IPS-18a (cell line): ENCODE measurements at regions not wholly inside any gene's neighbourhood (a gene's known extent, or its start where the extent isn't known, plus 50 kb on each side); places are given as distances from the start of the nearest gene placed in this dataset.

Experiments
- H3K27ac ChIP-seq: one replicate; pipeline ENCODE4 v1.5.1; 2013; ENCODE audit warnings: low read length
- H3K27me3 ChIP-seq: one replicate; pipeline ENCODE4 v1.6.1; 2013; ENCODE audit warnings: mild to moderate bottlenecking, low read length; ENCODE audit not compliant: control insufficient read depth, insufficient read depth
- H3K36me3 ChIP-seq: one replicate; pipeline ENCODE4 v1.6.1; 2013; ENCODE audit warnings: low read depth, low read length; ENCODE audit not compliant: control insufficient read depth
- H3K4me1 ChIP-seq: one replicate; pipeline ENCODE4 v1.6.1; 2013; ENCODE audit warnings: low read depth, low read length; ENCODE audit not compliant: control insufficient read depth
- H3K4me3 ChIP-seq: one replicate; pipeline ENCODE4 v1.5.1; 2013; ENCODE audit warnings: low read length
- H3K9ac ChIP-seq: one replicate; pipeline ENCODE4 v1.6.1; 2013; ENCODE audit warnings: mild to moderate bottlenecking, low read length, moderate library complexity
- H3K9me3 ChIP-seq: one replicate; pipeline ENCODE4 v1.6.1; 2013; ENCODE audit warnings: low read depth, low read length; ENCODE audit not compliant: control insufficient read depth

- H3K4me3 ChIP-seq = no peak overlapping the region
- no peak overlapping the region for H3K27ac ChIP-seq
- no peaks in the 10 kb centered on the region for H3K27me3 ChIP-seq
- peaks cover 19% of the 10 kb centered on the region for H3K4me1 ChIP-seq
- no peaks in the 10 kb centered on the region for H3K9me3 ChIP-seq
- H3K36me3 ChIP-seq = no peaks in the 10 kb centered on the region
- H3K9ac ChIP-seq = no peak overlapping the region
Measured at GRCh38 chr11:69965821-69966582, 112.1 kb upstream of the ANO1 start.

- Histone ChIP-seq H3K4me3 (no peak overlapping the region), H3K4me1 (peaks cover 19% of the 10 kb centered on the region), H3K27me3 (no peaks in the 10 kb centered on the region), H3K9ac (no peak overlapping the region), H3K27ac (no peak overlapping the region), H3K36me3 (no peaks in the 10 kb centered on the region), H3K9me3 (no peaks in the 10 kb centered on the region)
Measured at GRCh38 chr11:69966583-69966835, 111.6 kb upstream of the ANO1 start.

GRCh38 chr11:69966910-69967483, 111.1 kb upstream of the ANO1 start:
- Histone ChIP-seq H3K4me1 (peaks cover 19% of the 10 kb centered on the region), H3K9ac (no peak overlapping the region), H3K9me3 (no peaks in the 10 kb centered on the region), H3K27me3 (no peaks in the 10 kb centered on the region), H3K4me3 (no peak overlapping the region), H3K36me3 (no peaks in the 10 kb centered on the region), H3K27ac (no peak overlapping the region)

GRCh38 chr11:69967484-69967883, 110.6 kb upstream of the ANO1 start:
- Histone ChIP-seq H3K9me3 (no peaks in the 10 kb centered on the region), H3K9ac (no peak overlapping the region), H3K4me1 (peaks cover 18% of the 10 kb centered on the region), H3K4me3 (no peak overlapping the region), H3K27me3 (no peaks in the 10 kb centered on the region), H3K27ac (no peak overlapping the region), H3K36me3 (no peaks in the 10 kb centered on the region)

- no peak overlapping the region for H3K9ac ChIP-seq
- H3K9me3 ChIP-seq = no peaks in the 10 kb centered on the region
- no peak overlapping the region for H3K27ac ChIP-seq
- H3K4me3 ChIP-seq = no peak overlapping the region
- no peaks in the 10 kb centered on the region for H3K27me3 ChIP-seq
- peaks cover 11% of the 10 kb centered on the region for H3K4me1 ChIP-seq
- H3K36me3 ChIP-seq = no peaks in the 10 kb centered on the region
Measured at GRCh38 chr11:69968396-69969347, 109.4 kb upstream of the ANO1 start.

GRCh38 chr11:69969890-69970784, 108.0 kb upstream of the ANO1 start:
- Histone ChIP-seq H3K36me3 (no peaks in the 10 kb centered on the region), H3K4me1 (peaks cover 3% of the 10 kb centered on the region), H3K9me3 (no peaks in the 10 kb centered on the region), H3K27me3 (no peaks in the 10 kb centered on the region), H3K27ac (no peak overlapping the region), H3K4me3 (no peak overlapping the region), H3K9ac (no peak overlapping the region)

- Histone ChIP-seq H3K36me3 (no peaks in the 10 kb centered on the region), H3K9me3 (no peaks in the 10 kb centered on the region), H3K27ac (no peak overlapping the region), H3K4me1 (peaks cover 2% of the 10 kb centered on the region), H3K27me3 (no peaks in the 10 kb centered on the region), H3K9ac (no peak overlapping the region), H3K4me3 (no peak overlapping the region)
Measured at GRCh38 chr11:69970785-69971535, 107.2 kb upstream of the ANO1 start.

- Histone ChIP-seq H3K9ac (no peak overlapping the region), H3K27ac (no peak overlapping the region), H3K36me3 (no peaks in the 10 kb centered on the region), H3K27me3 (no peaks in the 10 kb centered on the region), H3K4me3 (no peak overlapping the region), H3K9me3 (no peaks in the 10 kb centered on the region), H3K4me1 (no peaks in the 10 kb centered on the region)
Measured at GRCh38 chr11:69971741-69972140, 106.4 kb upstream of the ANO1 start.

- no peaks in the 10 kb centered on the region for H3K36me3 ChIP-seq
- H3K4me3 ChIP-seq = no peak overlapping the region
- H3K9ac ChIP-seq = no peak overlapping the region
- no peak overlapping the region for H3K27ac ChIP-seq
- H3K27me3 ChIP-seq = no peaks in the 10 kb centered on the region
- no peaks in the 10 kb centered on the region for H3K4me1 ChIP-seq
- H3K9me3 ChIP-seq = no peaks in the 10 kb centered on the region
Measured at GRCh38 chr11:69972351-69972802, 105.7 kb upstream of the ANO1 start.

GRCh38 chr11:69974528-69974927, 103.6 kb upstream of the ANO1 start:
- no peaks in the 10 kb centered on the region for H3K36me3 ChIP-seq
- H3K9ac ChIP-seq = no peak overlapping the region
- no peaks in the 10 kb centered on the region for H3K4me1 ChIP-seq
- no peaks in the 10 kb centered on the region for H3K9me3 ChIP-seq
- H3K27me3 ChIP-seq = no peaks in the 10 kb centered on the region
- H3K4me3 ChIP-seq = no peak overlapping the region
- H3K27ac ChIP-seq = no peak overlapping the region
